ENCODE measurements at regions not wholly inside any gene's neighbourhood (a gene's known extent, or its start where the extent isn't known, plus 50 kb on each side); places are given as distances from the start of the nearest gene placed in this dataset.

GRCh38 chr11:122468965-122469364 is 186.6 kb upstream of the UBASH3B start:
- TF ChIP-seq POLR2AphosphoS5 (IDR thresholded peaks at IDR 0.05; ENCODE audit: borderline replicate concordance, low read depth, low read length): no peak
- TF ChIP-seq EZH2 (IDR thresholded peaks at IDR 0.05): no peak

Data from SK-N-MC (cell line).